Omental fat pad (tissue), 3 donors: ENCODE measurements at regions not wholly inside any gene's neighbourhood (a gene's known extent, or its start where the extent isn't known, plus 50 kb on each side); places are given as distances from the start of the nearest gene placed in this dataset.

Source experiments
- ATAC-seq: fragments of 150-250 bp; one replicate; pipeline ENCODE4 v1.9.1; 2016; ENCODE audit warnings: mild to moderate bottlenecking, moderate library complexity; ENCODE audit not compliant: low FRiP score
- DNase-seq: peaks from one replicate; pipeline ENCODE4 v3.0.0-alpha.2; 2019; ENCODE audit warnings: low spot score
- CTCF ChIP-seq, 3 donors: fragments of 450-650 bp; IDR thresholded peaks; one replicate each; pipeline ENCODE4 v1.5.1; 2016 to 2017; ENCODE audit warnings: antibody characterized with exemption in 3 of 3, mild to moderate bottlenecking in 3 of 3, moderate library complexity in 2 of 3

GRCh38 chr3:74054566-74054965 lies 429.8 kb upstream of the PDZRN3 start:
- TF ChIP-seq CTCF (IDR thresholded peaks at IDR 0.05), result no peak
- no peak for ATAC-seq
- no peak for DNase-seq

GRCh38 chr3:74053970-74054516 lies 429.3 kb upstream of the PDZRN3 start:
- TF ChIP-seq CTCF (IDR thresholded peaks at IDR 0.05), result no peak
- ATAC-seq (no peak), DNase-seq (no peak)

- ATAC-seq (no peak), DNase-seq (no peak)
- TF ChIP-seq CTCF (IDR thresholded peaks at IDR 0.05), result no peak
Measured at GRCh38 chr3:74049444-74049843, 424.7 kb upstream of the PDZRN3 start.

- ATAC-seq (no peak), DNase-seq (no peak)
- no peak for TF ChIP-seq CTCF (IDR thresholded peaks at IDR 0.05)
Measured at GRCh38 chr3:74048699-74049098, 424.0 kb upstream of the PDZRN3 start.

GRCh38 chr3:74045000-74045399 lies 420.3 kb upstream of the PDZRN3 start:
- no peak for TF ChIP-seq CTCF (IDR thresholded peaks at IDR 0.05)
- ATAC-seq (no peak), DNase-seq (no peak)

GRCh38 chr3:74041068-74041675 lies 416.4 kb upstream of the PDZRN3 start:
- TF ChIP-seq CTCF (IDR thresholded peaks at IDR 0.05), result no peak
- no peak for DNase-seq
- ATAC-seq, result no peak

GRCh38 chr3:74039105-74039504 lies 414.4 kb upstream of the PDZRN3 start:
- TF ChIP-seq CTCF (IDR thresholded peaks at IDR 0.05), result no peak
- ATAC-seq, result no peak
- DNase-seq, result no peak
